ENCODE measurements at regions not wholly inside any gene's neighbourhood (a gene's known extent, or its start where the extent isn't known, plus 50 kb on each side); places are given as distances from the start of the nearest gene placed in this dataset.
"Not testable (repeated sequence)": the region's sequence is repeated elsewhere in the genome, so short reads cannot be mapped to it uniquely, and the experiment has no call there.

- TF ChIP-seq CTCF (IDR thresholded peaks at IDR 0.05); ZFX (IDR thresholded peaks at IDR 0.05; ENCODE audit: borderline replicate concordance): not testable (repeated sequence)
Observed at GRCh38 chr2:90295036-90295750, 1603.7 kb downstream of the RPIA start.
